Left colon (tissue), 2 donors: ENCODE measurements at regions not wholly inside any gene's neighbourhood (a gene's known extent, or its start where the extent isn't known, plus 50 kb on each side); places are given as distances from the start of the nearest gene placed in this dataset.

Source experiments
- ATAC-seq: fragments of 200-7000 bp; cut with Tn5 transposase; one replicate; pipeline ENCODE4 v1.9.1; 2020; ENCODE audit warnings: mild to moderate bottlenecking, moderate library complexity
- DNase-seq, 2 donors: peaks; one replicate each; pipeline ENCODE4 v3.0.0-alpha.2; 2020
- intact Hi-C, 2 donors: fragments of 100-400 bp; cut with DNase I in 1 of 2; cut with micrococcal nuclease in 1 of 2; formaldehyde crosslinking; loops; one replicate each; pipeline versions ENCODE4 v1.11.2 to v1.14.0; 2022; cut with DNase I, micrococcal nuclease
- donor health status: DM: no; HTN: no; CAD: no.
- donor health status: DM: yes; HTN: yes; CAD: no.

DNA sequence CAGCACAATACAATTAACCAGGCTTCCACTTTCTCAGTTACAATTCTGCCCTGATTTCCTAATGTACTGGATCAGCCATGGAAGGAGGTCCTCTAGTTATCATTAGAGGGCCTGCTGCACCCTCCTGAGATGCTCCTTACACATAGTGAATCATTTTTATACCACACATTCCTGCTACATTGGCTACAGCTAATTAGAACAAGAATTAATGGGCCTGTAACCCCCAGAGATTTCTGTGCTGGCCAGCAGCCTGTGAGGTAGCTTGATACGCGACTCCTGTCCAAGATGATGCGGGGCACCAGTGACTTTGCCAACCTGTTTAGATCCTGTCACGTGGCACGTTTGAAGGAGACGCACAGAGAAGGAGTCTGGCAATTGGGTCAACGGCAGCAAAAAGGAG is 422.8 kb downstream of the EPM2A start:
- DNase-seq, result no peak
- intact Hi-C loops, result no loop called here
- no peak for ATAC-seq

DNA sequence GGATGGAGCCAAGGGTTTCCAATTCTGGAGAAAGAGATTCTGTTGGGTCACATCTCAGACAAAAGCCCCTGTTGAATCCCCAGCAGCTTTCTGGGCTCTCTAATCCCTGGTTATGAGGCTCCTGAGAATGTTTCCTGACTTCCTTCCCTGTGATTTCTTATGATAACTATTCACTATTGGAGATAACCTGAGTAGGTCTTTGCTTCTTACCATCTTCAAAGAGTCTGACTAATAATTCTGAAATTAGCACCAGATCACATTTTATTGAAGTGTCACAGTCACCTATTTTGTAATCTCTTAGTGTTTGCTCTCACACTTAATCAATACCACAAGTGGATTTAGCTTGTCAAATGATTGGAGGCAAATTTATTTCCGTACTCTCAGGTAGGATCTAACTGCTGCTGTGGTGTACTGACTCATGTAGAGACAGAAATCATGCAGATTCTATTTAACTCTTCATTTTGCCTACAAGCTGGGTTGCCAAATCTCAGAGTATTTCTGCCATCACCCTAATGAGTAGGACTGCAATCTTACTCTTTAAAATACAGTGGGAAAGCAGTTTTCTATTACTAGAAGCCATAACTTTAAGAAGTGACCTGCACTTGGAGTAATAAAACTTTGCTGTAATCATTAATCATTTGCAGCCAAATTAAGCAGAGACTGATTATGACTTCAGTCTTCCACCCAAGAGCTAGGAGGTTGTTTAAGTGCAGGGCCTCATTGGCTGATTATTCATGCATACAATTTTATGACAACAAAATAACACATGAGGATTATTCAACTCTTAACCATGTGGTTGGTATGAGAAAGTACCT is 422.1 kb downstream of the EPM2A start:
- ATAC-seq (no peak), DNase-seq (no peak)
- intact Hi-C loops, result no loop called here

DNA sequence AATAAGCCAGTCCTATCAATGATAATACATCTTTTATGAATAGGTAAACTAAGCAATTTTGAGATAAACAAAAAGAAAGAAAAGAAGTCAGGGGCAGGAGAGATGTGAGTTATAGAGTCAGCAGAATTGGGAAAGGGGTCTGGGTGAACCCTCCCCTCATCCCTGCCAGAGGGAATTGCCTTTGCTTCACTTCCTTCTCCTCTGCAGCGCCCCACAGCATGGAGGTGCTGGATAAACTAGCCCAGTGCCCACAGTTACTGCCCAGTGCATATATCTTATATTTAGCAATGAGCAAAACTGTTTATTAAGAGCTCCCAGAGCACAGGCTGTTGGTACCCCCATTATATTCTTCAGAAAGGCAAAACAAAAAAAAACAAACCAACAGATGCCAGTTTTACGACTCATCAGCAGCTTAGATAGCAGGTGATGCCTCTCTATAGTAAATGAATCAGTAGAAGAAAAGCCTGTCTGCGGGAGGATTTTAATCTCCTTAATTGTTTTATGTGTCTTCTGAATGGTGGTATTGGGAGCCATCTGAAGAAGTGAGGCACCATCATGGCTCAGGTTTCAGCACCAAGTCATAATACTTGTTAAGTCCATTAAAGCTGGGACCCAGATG is 419.2 kb downstream of the EPM2A start:
- intact Hi-C loops, result no loop called here
- no peak for DNase-seq
- no peak for ATAC-seq

DNA sequence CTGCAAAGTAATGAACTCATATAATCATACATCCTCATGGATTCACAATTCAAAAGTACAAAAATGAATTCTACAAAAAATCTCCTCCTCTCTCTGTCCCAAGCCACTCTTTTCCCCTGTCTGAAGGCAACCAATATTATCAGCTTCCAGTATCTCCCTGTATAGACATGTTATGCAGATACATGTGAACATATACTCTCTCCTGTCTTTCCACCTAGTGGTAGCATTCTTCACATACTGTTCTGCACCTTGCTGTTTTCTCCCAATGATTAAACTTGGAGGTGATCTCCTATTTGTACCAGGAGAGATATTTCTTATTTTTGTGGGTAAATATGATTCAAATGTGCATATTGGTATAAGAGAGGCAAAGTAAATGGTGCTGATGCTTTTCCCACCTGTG is 416.4 kb downstream of the EPM2A start:
- intact Hi-C loops, result no loop called here
- no peak for ATAC-seq
- DNase-seq, result no peak

DNA sequence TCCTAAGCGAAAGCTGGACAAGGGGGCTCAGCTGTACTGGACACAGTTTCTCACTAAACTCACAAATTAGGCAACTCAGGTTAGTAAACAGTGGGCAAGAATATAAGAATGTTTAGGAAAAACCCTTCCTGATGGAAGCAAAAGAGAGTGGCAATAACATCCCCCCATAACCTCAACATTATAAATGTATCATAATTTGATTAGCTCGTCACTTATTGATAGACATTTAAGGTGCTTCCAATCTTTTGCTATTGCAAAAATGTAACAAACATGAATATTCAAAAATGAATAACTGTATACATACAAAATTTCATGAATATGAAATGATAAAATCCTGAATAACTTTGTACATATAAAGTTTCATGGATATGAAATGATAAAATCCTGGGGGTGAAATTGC is 415.7 kb downstream of the EPM2A start:
- ATAC-seq (no peak), DNase-seq (no peak)
- intact Hi-C loops, result no loop called here

DNA sequence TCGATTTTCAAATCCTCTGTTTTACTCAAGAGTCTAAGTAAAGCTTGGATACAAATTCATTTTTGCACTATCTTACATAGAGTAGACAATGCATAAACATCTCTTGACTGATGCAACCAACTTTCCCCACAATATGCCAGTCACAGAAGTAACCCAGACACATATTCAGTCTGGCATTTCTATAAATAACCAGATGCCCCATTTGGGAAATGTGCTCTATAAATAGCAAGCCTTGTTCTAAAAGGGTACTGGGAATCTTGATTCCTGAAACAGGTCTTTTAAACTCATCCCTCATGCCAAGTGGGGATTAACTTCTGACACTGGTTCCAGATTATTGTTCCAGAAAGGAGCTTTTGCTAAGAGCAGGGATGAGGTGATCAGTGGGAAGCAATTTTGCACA is 411.7 kb downstream of the EPM2A start:
- ATAC-seq (no peak), DNase-seq (no peak)
- intact Hi-C loops, result no loop called here

DNA sequence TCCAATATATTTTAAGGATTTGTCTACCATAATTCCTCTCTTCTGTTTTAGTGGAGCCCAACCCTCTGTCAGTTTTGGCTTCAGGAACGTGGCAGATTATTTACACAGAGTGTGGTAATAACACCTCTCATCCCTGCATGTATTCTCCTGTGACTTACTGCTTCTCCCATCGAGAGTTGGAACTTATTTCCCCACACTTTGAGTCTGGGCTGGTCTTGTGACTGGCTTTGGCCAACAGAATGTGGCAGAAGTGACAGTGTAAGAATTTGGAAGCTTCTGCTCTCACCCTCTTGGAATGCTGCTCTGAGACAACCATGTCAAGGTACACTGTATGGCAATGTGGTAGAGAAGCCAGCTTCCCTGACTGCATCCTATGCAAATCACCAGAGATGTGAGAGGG is 407.7 kb downstream of the EPM2A start:
- intact Hi-C loops, result no loop called here
- DNase-seq, result no peak
- no peak for ATAC-seq

DNA sequence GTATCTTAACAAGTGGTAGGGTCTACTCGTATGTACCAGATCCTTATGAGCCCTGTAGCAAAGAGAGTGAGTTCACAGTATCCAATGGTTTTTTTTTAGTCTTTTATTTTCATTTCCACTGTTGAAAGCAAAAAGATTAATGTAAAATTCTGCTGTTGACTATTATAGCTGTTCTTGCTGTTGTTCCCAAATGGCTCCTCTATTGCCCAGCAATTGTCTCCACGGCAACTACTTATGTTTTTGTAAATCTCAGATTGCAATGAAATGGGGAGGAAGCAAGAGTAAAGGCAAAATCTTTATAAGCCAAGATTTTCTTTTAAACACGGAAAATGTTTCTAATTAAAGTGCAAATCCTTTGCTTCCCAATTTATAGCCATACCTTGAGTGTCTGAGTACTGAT is 406.1 kb downstream of the EPM2A start:
- ATAC-seq (no peak), DNase-seq (no peak)
- intact Hi-C loops, result no loop called here

DNA sequence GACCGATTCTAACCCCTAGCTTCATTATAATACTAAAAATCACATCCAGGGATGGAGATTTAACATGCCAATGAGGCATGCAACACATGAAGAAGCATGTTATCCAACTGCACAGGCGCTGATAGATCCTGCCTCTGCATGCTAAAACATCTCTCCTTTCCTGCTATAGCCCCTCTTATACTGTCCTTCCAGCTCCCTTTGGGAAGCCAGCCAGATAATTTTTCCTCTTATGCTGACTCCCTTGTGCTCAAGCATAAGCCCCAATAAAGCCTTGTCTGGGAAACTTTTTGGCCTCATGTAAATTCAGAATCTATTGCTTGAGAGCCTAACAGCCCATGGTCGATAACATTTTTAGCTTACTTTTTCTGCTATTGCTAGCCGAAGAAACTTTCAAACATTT is 404.3 kb downstream of the EPM2A start:
- ATAC-seq (no peak), DNase-seq (no peak)
- intact Hi-C loops, result no loop called here

DNA sequence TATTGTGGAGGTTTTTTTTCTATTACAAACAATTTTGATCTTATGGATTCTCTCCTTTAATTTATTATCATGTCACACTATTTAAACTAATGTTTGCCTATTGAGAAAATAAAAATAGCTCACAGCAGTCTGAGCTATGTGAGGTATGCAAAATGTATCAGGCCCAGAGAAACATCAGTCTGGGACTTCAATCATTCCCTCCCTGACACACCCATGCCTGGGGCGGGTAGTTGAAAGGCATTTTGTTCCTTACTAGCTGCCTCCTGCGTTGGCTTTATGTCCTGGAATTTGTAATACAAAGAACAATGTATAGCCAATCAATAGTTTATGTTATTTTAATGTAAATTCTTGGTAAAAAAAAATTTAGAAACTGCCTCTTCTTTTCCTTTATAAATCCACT is 403.3 kb downstream of the EPM2A start:
- intact Hi-C loops, result no loop called here
- ATAC-seq, result no peak

DNA sequence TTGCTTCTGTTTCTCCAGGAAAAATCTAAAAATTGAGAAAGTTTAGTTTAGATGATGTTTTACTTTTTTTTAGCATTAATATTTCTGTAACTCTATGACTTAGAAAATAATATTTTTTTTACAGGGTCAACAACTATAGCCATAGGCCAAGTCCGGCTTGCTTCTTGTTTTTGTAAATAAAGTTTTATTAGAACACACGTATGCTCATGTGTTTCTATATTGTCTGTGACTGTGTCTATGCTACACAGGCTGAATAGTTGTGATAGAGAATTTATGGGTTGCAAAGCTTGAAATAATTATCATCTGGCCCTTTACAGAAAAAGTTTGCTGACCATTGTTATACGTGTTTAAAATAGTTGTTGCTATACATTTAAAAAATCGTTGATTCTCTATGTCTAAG is 399.2 kb downstream of the EPM2A start:
- no peak for ATAC-seq
- intact Hi-C loops, result no loop called here
- no peak for DNase-seq

More for the DNA sequence above, 403.3 kb downstream of the EPM2A start:
- no peak for DNase-seq

DNA sequence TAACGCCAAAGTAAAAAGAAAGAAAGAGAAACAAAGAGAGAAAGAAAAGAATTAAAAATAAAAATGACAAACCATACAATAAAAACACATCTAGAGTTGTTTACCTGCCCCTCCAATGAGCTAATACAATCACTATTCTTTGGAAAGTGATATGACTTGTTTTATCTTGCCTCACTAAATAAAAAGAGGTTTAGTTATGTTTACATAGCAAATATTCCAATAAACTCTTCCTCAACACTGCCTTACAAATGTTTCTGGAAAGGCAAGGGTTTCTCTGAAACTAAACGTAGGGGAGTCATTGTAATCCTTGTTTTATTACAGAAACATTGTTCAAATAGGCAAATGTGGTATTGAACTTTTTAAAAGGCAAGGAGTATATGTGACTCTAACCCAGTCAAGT is 396.2 kb downstream of the EPM2A start:
- DNase-seq (no peak), ATAC-seq (no peak)
- intact Hi-C loops, result no loop called here

DNA sequence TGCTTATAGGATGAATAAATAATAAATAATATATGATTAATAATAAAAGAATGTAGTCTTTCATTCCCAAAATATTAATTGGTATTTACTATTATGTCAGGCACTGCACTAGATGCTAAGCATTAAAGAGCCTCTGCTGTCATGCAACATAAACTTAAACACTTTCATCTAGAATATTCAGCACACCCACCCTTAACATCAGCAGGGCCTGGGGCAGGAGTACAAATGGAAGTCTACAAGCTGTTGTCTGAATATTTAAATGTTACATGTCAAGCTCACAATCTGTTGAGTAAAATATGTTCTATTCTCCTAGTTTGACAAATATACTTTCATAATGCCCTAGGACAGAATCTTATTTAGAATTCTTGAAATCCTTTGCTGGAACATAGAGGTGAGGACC is 395.1 kb downstream of the EPM2A start:
- no peak for ATAC-seq
- DNase-seq, result no peak
- intact Hi-C loops, result no loop called here

DNA sequence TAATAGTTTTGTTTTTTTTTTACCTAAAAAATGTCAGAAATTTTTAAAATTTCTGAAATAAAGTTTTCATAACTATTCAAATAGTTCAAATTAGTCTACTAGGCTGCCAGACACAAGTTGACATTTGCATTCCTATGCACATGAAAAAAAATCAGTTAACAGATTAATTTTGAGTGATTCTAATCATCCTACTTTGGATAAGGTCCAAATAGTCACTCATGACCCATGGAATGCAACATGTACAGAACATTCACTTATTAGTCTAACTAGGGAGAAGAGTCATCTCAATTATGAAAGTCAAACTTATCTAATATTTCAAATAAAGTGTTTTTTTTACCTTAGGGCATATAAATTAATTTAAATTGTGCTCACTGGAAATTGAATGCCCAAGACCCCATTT is 390.2 kb downstream of the EPM2A start:
- intact Hi-C loops, result no loop called here
- ATAC-seq, result no peak
- DNase-seq, result no peak

DNA sequence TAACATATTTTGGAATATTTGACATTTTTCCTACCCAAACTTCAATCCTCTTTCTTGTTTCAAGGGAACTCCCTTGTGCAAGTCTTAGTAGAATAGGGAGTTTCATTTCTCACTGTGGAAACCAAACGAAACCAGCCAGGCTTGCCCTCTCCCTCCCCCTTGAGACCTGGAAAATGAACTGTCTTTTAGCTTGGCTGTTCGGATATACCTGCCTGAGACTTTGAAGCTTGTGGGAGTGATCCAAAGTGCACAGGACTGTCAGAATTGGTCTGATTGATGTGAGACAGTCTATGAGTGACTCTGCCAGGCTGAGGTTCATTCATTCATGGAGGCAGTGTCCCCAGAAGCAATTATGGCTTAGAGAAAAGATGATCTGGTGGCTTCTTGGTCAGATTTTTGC is 388.1 kb downstream of the EPM2A start:
- ATAC-seq, result no peak
- intact Hi-C loops, result no loop called here

DNA sequence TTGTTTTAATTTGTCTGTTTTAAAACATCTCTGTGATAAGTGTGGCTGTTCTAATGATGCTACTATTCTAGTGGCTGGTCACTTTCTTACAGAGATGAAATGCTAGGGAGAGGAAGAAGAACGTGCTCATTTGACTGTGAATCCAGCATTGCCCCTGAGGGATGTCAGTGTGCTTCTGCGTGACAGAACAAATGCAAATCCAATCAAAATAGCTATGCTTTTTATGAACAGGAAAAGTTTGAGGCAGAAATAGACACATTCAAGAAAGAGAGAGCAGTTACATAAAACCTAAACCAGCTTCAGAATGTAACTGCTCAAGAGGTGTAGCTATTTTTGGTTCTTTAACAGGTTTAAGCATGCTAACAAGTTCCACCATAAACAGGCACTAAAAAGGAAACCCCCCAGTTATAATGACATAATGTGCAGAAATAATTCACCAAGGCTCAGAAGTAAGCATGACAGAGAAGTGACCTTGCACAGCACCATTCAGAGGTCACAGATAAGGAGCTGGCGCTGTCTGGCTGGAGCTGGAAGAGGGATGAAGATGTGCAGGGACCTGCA is 385.3 kb downstream of the EPM2A start:
- ATAC-seq, result no peak
- DNase-seq, result no peak
- intact Hi-C loops, result no loop called here

More for the DNA sequence above, 388.1 kb downstream of the EPM2A start:
- DNase-seq, result no peak

DNA sequence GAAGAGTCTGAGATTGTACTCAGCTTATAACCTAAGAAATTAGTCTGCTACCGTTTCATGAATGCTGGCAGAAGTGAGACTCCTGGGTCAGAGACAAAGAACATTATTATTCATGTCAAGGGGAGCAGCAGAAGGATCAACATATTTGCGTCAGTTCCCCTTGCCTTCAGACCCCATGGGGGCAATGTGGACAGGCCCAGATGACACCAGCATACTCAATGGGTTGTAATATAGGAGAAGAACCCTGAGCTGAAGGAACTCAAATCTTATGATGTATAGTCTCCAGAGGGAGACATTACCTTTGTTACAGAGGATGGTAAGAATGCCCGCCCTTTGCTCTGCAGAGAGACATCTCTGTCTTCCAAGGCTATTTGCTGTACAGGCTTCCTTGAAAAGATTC is 384.4 kb downstream of the EPM2A start:
- intact Hi-C loops, result no loop called here
- ATAC-seq, result no peak
- DNase-seq, result no peak

DNA sequence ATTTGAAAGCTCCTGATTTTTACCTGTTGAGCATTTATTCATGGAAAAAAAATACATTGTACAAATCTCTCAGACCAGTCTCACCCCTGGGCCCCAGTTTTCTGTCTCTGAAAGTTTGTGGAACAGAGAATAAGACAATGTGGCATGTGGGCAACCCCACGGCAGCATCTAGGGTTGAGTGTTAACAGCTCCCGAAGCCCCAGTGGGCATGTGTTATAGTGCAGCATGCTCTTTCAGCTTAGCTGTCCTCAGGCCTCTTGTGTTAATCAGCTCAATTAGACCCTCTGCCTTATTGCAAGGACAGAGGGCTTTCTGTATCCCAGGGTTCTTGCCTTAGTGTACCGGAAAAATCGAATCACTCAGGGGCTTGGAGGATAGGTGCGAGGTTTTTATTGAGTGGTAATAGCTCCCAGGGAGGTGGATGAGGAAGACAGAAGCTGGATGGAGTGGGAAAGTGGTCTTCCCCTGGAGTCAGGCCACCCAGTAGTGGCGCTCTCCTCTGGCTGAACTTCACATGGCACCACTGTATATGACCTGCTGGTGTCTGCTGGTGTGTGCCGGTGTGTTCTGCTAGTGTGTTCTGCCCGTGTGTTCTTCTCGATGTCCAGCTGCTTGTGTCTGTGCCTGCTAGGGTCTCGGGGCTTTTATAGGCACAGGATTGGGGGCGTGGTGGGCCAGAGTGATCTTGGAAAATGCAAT is 382.8 kb downstream of the EPM2A start:
- ATAC-seq (no peak), DNase-seq (no peak)
- intact Hi-C loops, result no loop called here

DNA sequence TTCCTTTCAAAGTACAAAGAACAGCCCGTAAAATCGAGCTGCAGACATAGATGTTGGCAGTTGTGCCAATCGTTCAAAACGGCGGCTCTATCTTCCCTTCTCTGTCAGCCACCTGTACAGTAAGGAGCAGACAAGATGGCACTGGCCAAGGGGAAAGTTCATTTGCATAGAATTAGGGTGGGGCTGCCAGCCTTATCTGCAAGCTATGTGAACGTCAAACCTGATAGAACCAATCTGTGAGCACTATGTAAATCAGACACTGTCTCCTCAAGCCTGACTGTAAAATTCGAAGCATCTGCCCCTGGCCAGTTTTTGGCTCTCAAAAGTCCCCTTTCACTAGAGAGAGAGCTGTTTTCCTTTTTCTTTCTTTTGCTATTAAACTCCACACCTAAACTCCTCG is 374.5 kb downstream of the EPM2A start:
- DNase-seq (no peak), ATAC-seq (no peak)
- intact Hi-C loops, result no loop called here

DNA sequence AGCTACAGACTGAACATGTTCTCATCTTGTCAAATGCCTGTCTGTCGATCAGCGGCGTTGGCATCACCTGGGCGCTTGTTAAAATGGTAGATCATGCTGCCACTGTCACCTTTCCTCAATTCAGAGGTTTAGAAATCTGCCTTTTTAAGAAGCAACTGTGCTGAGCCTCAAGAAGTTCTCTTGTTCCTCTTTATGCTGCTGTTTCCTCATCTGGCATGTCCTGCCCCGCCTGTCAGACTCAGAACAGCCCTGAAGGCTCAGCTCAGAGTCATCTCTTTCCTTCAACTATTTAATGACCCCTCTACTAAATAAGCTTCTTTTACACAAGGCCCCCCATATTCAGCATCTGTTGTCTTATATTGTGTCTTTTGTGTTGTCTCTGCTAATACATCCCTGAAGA is 368.2 kb downstream of the EPM2A start:
- ATAC-seq, result no peak
- intact Hi-C loops, result no loop called here
- no peak for DNase-seq
